HG02852 (cell line): ENCODE measurements at regions not wholly inside any gene's neighbourhood (a gene's known extent, or its start where the extent isn't known, plus 50 kb on each side); places are given as distances from the start of the nearest gene placed in this dataset.

ENCODE experiments used
- ATAC-seq: cut with Tn5 transposase; IDR thresholded peaks from one replicate; pipeline ENCODE4 v1.9.1; 2021; ENCODE audit warnings: mild to moderate bottlenecking, moderate library complexity; ENCODE audit not compliant: unreplicated experiment

- no peak for ATAC-seq
These were observed 52.0 kb upstream of the LHX1 start for GRCh38 chr17:36885153-36885735.

GRCh38 chr17:36885771-36886377, 51.4 kb upstream of the LHX1 start:
- ATAC-seq = no peak
